Heart left ventricle (tissue), 13 donors: ENCODE measurements at regions not wholly inside any gene's neighbourhood (a gene's known extent, or its start where the extent isn't known, plus 50 kb on each side); places are given as distances from the start of the nearest gene placed in this dataset.

ENCODE experiments used
- CTCF ChIP-seq, 12 donors: fragments of 200-600 bp; sonication (generic) in 4 of 12; IDR thresholded peaks; one replicate each; pipeline versions ENCODE4 v1.5.0 to v1.8.0; 2018 to 2022; ENCODE audit warnings: antibody characterized with exemption in 12 of 12, mild to moderate bottlenecking in 5 of 12
- POLR2A ChIP-seq, 2 donors: fragments of 450-650 bp; IDR thresholded peaks; one replicate each; pipeline ENCODE4 v1.6.1; 2017; ENCODE audit warnings: antibody characterized with exemption in 2 of 2, mild to moderate bottlenecking in 2 of 2, moderate library complexity in 2 of 2
- donor health status: ischemic (EF 13 %, LVEDD 7.1; RV severe dilation, severe dysfunction).
- donor health status: DM: no; HTN: yes; CAD: no.
- donor health status: DM: no; HTN: no; CAD: no.
- donor health status: ischemic (EF 25% LVEDD 6.9; RV normal size, moderate dysfunction).
- donor health status: ischemic (EF 25% LVEDD 5.7; RV mildly dilated, moderate dysfunction).
- donor health status: ischemic (EF 35%, LVEDD 5.7; RV mildly dilated, moderate dysfunction).
- donor health status: nonischemic (EF 11% LVEDD 7.7; RV severe dilation, severe dysfunction).
- donor health status: DM: yes; HTN: yes; CAD: no.
- donor health status: PGD.
- donor health status: ischemic (EF 29% LVEDD 5.4; RV normal size, mild dysfunction).
- donor health status: nonischemic (EF 23%, LVEDD 6.1; RV moderate dilation, normal function).

GRCh38 chr4:138021139-138021830 is 220.9 kb downstream of the SLC7A11 start:
- TF ChIP-seq CTCF (IDR thresholded peaks at IDR 0.05) (no peak), POLR2A (IDR thresholded peaks at IDR 0.05) (no peak)
